ENCODE measurements at regions not wholly inside any gene's neighbourhood (a gene's known extent, or its start where the extent isn't known, plus 50 kb on each side); places are given as distances from the start of the nearest gene placed in this dataset.
"Not testable (repeated sequence)": the region's sequence is repeated elsewhere in the genome, so short reads cannot be mapped to it uniquely, and the experiment has no call there.

DNA sequence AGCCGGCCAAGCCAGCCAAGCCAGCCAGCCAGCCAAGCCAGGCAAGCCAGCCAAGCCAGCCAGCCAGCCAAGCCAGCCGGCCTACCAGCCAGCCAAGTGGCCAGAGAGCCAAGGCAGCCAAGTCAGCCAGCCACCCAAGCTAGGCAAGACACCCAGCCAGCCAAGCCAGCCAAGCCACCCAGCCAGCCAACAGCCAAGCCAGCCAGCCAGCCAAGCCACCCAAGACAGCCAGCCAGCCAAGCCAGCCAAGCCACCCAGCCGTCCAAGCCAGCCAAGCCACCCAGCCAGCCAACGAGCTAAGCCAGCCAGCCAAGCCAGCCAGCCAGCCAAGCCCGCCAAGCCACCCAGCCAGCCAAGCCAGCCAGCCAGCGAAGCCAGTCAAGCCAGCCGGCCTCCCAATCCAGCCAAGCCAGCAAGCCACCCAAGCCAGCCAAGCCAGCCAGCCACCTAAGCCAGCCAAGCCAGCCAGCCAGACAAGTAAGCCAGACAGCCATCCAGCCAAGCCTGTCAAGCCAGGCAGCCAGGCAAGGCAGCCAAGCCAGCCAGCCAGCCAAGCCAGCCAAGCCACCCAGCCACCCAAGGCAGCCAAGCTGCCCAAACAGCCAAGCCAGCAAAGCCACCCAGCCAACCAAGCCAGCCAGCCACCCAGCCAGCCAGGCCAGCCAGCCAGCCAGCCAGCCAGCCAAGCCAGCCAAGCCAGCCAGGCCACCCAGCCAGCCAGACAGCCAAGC is 200.5 kb downstream of the GOLGA6L6 start:
- TF ChIP-seq CTCF (IDR thresholded peaks at IDR 0.05; ENCODE audit: borderline replicate concordance, insufficient read depth, low read depth, low read length), result no peak
- H3K4me3 ChIP-seq (ENCODE audit: low read depth, low read length), result peak overlapping the region; percentile 15

DNA sequence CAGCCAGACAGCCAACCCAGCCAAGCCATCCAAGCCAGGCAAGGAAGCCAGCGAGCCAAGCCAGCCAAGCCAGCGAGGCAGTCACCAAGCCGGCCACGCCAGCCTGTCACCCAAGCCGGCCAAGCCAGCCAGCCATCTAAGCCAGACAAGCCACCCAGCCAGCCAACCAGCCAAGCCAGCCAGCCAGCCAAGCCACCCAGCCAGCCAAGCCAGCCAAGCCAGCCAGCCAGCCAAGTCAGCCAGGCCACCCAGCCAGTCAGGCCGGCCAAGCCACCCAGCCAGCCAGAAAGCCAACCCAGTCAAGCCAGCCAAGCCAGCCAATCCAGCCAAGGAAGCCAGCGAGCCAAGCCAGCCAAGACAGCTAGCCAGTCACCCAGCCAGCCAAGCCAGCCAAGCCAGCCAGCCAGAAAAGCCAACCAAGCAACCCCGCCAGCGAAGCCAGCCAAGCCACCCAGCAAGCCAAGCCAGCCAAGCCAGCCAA is 201.2 kb downstream of the GOLGA6L6 start:
- 0 out of 2 replicates have a peak, but pooled peaks have one; percentile 5 for TF ChIP-seq CTCF (IDR thresholded peaks at IDR 0.05; ENCODE audit: borderline replicate concordance, insufficient read depth, low read depth, low read length)
- peak overlapping the region; percentile 35 for H3K4me3 ChIP-seq (ENCODE audit: low read depth, low read length)

- H3K4me3 ChIP-seq (ENCODE audit: low read depth, low read length), result not testable (repeated sequence)
Measured at GRCh38 chr15:20339086-20339791, 202.4 kb downstream of the GOLGA6L6 start.

- not testable (repeated sequence) for H3K4me3 ChIP-seq (ENCODE audit: low read depth, low read length)
Measured at GRCh38 chr15:20338671-20339070, 202.9 kb downstream of the GOLGA6L6 start.

DNA sequence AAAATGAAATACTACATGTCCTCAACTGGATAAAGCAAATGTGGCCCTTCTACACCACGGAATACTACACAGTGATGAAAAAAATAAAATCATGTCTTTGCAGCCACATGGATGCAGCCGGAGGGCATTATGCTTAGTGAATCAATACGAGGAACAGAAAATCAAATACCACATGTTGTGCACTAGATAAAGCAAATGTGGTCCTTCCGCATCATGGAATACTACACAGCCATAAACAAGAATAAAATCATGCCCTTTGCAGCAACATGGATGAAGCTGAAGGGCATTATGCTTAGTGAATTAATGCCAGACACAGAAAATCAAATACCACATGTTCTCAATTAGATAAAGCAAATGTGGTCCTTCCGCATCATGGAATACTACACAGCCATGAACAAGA is 204.4 kb downstream of the GOLGA6L6 start:
- H3K4me3 ChIP-seq (ENCODE audit: low read depth, low read length), result not testable (repeated sequence)

DNA sequence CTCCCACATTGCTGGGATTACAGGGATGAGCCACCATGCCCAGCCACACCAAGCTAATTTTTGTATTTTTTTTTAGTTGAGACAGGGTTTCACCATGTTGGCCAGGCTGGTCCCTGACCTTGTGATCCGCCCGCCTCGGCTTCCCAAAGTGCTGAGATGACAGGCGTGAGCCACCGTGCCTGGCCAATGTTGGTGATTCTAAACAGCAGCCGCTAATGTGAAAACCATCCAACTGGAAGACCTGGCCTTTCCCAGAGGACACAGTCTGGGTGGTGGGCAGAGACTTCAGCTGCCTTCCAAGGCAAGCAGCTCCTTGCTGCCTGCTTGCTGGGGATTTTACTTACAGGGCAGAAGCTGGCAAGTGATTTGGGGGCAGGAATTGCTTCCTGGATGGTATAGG is 207.1 kb downstream of the GOLGA6L6 start:
- H3K4me3 ChIP-seq (ENCODE audit: low read depth, low read length), result not testable (repeated sequence)

DNA sequence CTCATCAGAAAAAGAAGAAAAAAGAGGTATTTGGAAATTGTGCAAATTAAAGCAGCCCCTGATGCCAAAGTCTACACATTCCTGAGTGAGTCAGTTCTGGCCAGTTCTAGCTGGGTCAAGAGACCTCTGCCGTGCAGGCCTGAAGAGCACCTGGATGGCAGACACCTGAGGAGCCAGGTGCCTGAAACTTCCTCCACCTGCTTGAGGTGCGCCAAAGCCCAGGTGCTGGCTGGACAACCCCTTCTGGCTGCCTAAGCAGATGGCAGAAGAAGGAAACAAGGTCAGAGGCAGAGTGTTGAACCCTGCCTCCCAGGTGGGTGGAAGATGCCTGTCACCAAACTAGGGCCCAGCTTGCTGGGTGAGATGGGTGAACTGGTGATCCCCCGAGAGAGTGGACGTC is 215.8 kb downstream of the GOLGA6L6 start:
- not testable (repeated sequence) for H3K4me3 ChIP-seq (ENCODE audit: low read depth, low read length)

DNA sequence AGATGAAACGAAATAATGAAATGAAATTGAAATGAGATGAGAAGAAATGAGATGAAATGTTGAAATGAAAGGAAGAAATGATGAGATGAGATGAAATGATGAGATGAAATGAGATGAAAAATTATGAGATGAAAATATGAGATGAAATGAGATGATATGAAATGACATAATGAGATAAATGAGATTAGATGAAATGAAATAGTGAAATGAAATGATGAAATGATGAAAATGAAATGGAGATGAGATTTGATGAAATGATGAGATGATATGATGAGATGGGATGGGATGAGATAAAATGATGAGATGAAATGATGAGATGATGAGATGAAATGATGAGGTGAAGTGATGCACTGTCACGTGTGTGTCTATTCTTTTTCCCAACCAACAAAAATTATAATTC is 224.5 kb downstream of the GOLGA6L6 start:
- H3K4me3 ChIP-seq (ENCODE audit: low read depth, low read length), result not testable (repeated sequence)

GRCh38 chr15:20311014-20311680 is 230.5 kb downstream of the GOLGA6L6 start:
- H3K4me3 ChIP-seq (ENCODE audit: low read depth, low read length), result not testable (repeated sequence)

- H3K4me3 ChIP-seq (ENCODE audit: low read depth, low read length), result no peak overlapping the region
- TF ChIP-seq CTCF (IDR thresholded peaks at IDR 0.05; ENCODE audit: borderline replicate concordance, insufficient read depth, low read depth, low read length), result no peak
Measured at GRCh38 chr15:20310603-20311002, 231.0 kb downstream of the GOLGA6L6 start.

DNA sequence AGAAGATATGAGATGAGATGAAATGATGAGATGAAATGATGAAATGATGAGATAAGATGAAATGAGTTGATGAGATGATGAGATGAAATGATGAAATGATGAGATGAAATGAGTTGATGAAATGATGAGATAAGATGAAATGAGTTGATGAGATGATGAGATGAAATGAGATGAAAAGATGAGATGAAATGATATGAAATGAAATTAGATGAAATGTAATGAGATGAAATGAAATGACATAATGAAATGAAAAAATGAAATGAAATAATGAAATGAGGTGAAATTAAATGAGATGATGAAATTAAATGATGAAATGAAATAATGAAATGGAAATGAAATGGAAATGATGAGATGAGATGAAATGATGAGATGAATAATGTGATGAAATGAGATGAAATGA is 231.6 kb downstream of the GOLGA6L6 start:
- H3K4me3 ChIP-seq (ENCODE audit: low read depth, low read length), result not testable (repeated sequence)

DNA sequence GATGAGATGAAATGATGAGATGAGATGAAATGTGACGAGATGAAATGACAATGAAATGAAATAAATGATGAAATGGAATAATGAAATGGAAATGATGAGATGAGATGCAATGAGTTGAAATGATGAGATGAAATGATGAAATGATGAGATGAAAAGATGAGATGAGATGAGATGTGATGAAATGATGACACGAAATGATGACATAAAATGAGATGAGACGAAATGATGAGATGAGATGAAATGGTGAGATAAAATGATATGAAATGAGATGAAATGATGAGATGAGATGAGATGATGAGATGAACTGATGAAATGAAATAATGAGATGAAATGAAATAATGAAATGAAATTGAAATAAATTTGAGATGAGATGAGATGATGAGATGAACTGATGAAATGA is 232.2 kb downstream of the GOLGA6L6 start:
- not testable (repeated sequence) for H3K4me3 ChIP-seq (ENCODE audit: low read depth, low read length)

- not testable (repeated sequence) for H3K4me3 ChIP-seq (ENCODE audit: low read depth, low read length)
Measured at GRCh38 chr15:20308027-20308690, 233.4 kb downstream of the GOLGA6L6 start.

- not testable (repeated sequence) for H3K4me3 ChIP-seq (ENCODE audit: low read depth, low read length)
Measured at GRCh38 chr15:20307137-20307536, 234.5 kb downstream of the GOLGA6L6 start.

DNA sequence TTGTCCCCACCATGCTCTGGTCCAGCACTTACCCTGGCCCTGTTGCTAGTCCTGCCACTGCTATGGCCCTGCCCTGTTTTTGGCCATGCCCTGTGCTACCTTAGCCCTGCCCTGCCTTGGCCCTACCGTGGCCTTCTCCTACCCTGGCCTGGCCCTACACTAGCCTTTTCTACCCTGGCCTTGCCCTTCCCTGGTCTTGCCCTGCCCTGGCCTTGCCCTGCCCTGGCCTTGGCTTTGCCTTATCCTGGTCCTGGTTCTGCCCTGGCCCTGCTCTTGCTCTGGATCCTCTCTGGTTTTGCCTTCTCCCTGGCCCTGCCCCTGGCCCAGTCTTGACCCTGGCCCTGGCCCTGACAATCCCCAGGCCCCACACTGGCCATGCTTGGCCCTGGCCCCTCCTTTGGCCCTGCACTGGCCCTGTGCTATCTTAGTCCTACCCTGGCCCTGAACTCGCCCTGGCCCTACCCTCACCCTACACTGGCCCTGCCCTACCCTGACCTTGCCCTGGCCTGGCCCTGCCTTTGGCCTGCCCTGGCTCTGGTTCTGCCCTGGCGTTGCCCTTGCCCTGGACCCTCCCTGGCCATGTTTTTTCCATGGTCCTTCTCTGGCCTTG is 235.0 kb downstream of the GOLGA6L6 start:
- H3K4me3 ChIP-seq (ENCODE audit: low read depth, low read length), result not testable (repeated sequence)
